Loucy (cell line): ENCODE measurements at regions not wholly inside any gene's neighbourhood (a gene's known extent, or its start where the extent isn't known, plus 50 kb on each side); places are given as distances from the start of the nearest gene placed in this dataset.

Experiments used
- EZH2phosphoT487 ChIP-seq: fragments of 200-600 bp; IDR thresholded peaks from 2 replicates; pipeline ENCODE4 v1.6.1; 2018; ENCODE audit warnings: antibody characterized with exemption, mild to moderate bottlenecking, moderate library complexity, borderline replicate concordance
- TF ChIP-seq, protein P1 (sequence below): fragments of 200-600 bp; sonication (generic); conservative IDR thresholded peaks from 2 replicates; pipeline ENCODE4 v1.5.1; 2014; ENCODE audit warnings: mild to moderate bottlenecking, antibody characterized with exemption, low read length

GRCh38 chr12:127822809-127823411 is 444.1 kb upstream of the TMEM132C start:
- TF ChIP-seq, protein P1, sequence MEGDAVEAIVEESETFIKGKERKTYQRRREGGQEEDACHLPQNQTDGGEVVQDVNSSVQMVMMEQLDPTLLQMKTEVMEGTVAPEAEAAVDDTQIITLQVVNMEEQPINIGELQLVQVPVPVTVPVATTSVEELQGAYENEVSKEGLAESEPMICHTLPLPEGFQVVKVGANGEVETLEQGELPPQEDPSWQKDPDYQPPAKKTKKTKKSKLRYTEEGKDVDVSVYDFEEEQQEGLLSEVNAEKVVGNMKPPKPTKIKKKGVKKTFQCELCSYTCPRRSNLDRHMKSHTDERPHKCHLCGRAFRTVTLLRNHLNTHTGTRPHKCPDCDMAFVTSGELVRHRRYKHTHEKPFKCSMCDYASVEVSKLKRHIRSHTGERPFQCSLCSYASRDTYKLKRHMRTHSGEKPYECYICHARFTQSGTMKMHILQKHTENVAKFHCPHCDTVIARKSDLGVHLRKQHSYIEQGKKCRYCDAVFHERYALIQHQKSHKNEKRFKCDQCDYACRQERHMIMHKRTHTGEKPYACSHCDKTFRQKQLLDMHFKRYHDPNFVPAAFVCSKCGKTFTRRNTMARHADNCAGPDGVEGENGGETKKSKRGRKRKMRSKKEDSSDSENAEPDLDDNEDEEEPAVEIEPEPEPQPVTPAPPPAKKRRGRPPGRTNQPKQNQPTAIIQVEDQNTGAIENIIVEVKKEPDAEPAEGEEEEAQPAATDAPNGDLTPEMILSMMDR: no peak
- no peak for TF ChIP-seq EZH2phosphoT487
